ENCODE measurements at regions not wholly inside any gene's neighbourhood (a gene's known extent, or its start where the extent isn't known, plus 50 kb on each side); places are given as distances from the start of the nearest gene placed in this dataset.
A peak's percentile ranks its signal among the peaks of the same experiment; 100 is the strongest.

GRCh38 chr14:101233391-101233790, 327.9 kb upstream of the DIO3 start:
- Histone ChIP-seq H3F3A (replicated peaks; ENCODE audit: insufficient read depth) (no peaks in the 10 kb centered on the region), H3K27me3 (ENCODE audit: insufficient read depth) (no peaks in the 10 kb centered on the region), H3K36me3 (replicated peaks in 1 of 2; ENCODE audit: control insufficient read depth in 1 of 2, insufficient read depth in 2 of 2, low read length in 1 of 2) (no peaks in the 10 kb centered on the region), H3K79me2 (ENCODE audit: insufficient read depth) (no peaks in the 10 kb centered on the region), H3K9me3 (no peaks in the 10 kb centered on the region), H2AFZ (ENCODE audit: low read depth) (no peak overlapping the region), H3K27ac (ENCODE audit: low read depth in 2 of 2, low read length in 1 of 2) (peak overlapping the region in 1 of 2 experiments; percentile 58; a peak in 1 of 4 replicates), H4K20me1 (ENCODE audit: insufficient read depth) (no peaks in the 10 kb centered on the region), H3K4me1 (ENCODE audit: control insufficient read depth in 1 of 2, insufficient read depth in 2 of 2, low read depth in 1 of 2, low read length in 1 of 2) (peaks cover 0 to 49% of the 10 kb centered on the region in 2 experiments; a peak in 1 of 4 replicates), H3K9me2 (no peaks in the 10 kb centered on the region), H3K4me2 (no peak overlapping the region), H3K4me3 (ENCODE audit: low read depth in 2 of 2, low read length in 1 of 2) (no peak overlapping the region), H3K9ac (no peak overlapping the region)
- CTCF ChIA-PET, result interaction anchor here (0.6 to 5.3 kb wide), 8 partner anchors 8 to 849 kb away, joined by 3 to 76 read pairs (median 4); partner anchors contain the start of gene RTL1
- 67% methylated on average over 10 of the region's 12 CpGs for WGBS (ENCODE audit: low lambda C conversion rate)
- DNase-seq, result no peak
- TF ChIP-seq RFX5 (IDR thresholded peaks at IDR 0.05; ENCODE audit: low read length) (no peak), CTCF (IDR thresholded peaks at IDR 0.05) (no peak), NFIC (IDR thresholded peaks at IDR 0.05; ENCODE audit: borderline replicate concordance) (no peak), EZH2phosphoT487 (IDR thresholded peaks at IDR 0.05; ENCODE audit: borderline replicate concordance, low read depth) (no peak), YY1 (IDR thresholded peaks at IDR 0.05; ENCODE audit: low read depth) (no peak)
- POLR2A ChIA-PET, result no interaction called here

- CTCF ChIA-PET, result interaction anchor here (0.6 to 6.0 kb wide), 7 partner anchors 9 to 850 kb away, joined by 3 to 76 read pairs (median 11); partner anchors contain the start of gene RTL1
Observed at GRCh38 chr14:101233808-101234207, 327.5 kb upstream of the DIO3 start.

More at GRCh38 chr14:101233808-101234207, 327.5 kb upstream of the DIO3 start:
- H3K9me3 ChIP-seq, result no peaks in the 10 kb centered on the region
- TF ChIP-seq TCF12 (IDR thresholded peaks at IDR 0.05), result no peak
- no peak for TF ChIP-seq REST (IDR thresholded peaks at IDR 0.05; ENCODE audit: low read depth, low read length)
- TF ChIP-seq FOXM1 (IDR thresholded peaks at IDR 0.05; ENCODE audit: low read depth), result no peak
- no peak for TF ChIP-seq POLR2AphosphoS5 (IDR thresholded peaks at IDR 0.05; ENCODE audit: low read depth, low read length)
- TF ChIP-seq MAX (IDR thresholded peaks at IDR 0.05; ENCODE audit: low read depth), result no peak
- no peak for TF ChIP-seq MXI1 (IDR thresholded peaks at IDR 0.05; ENCODE audit: low read depth, low read length)
- no peak for TF ChIP-seq JUND (IDR thresholded peaks at IDR 0.05)
- TF ChIP-seq TEAD4 (IDR thresholded peaks at IDR 0.05; ENCODE audit: borderline replicate concordance, insufficient read depth), result no peak
- no peak for TF ChIP-seq IRF3 (IDR thresholded peaks at IDR 0.05; ENCODE audit: low read depth, low read length)
- no peak overlapping the region for H3K4me2 ChIP-seq
- peak overlapping the region in 1 of 2 experiments; percentile 58; a peak in 1 of 4 replicates for H3K27ac ChIP-seq (ENCODE audit: low read depth in 2 of 2, low read length in 1 of 2)
- H2AFZ ChIP-seq (ENCODE audit: low read depth), result no peak overlapping the region
- no peak overlapping the region for H3K4me3 ChIP-seq (ENCODE audit: low read depth in 2 of 2, low read length in 1 of 2)
- H3K27me3 ChIP-seq (ENCODE audit: insufficient read depth), result no peaks in the 10 kb centered on the region
- no peak for DNase-seq
- H3F3A ChIP-seq (replicated peaks; ENCODE audit: insufficient read depth), result no peaks in the 10 kb centered on the region
- 77% methylated on average over 5 of the region's 7 CpGs for WGBS (ENCODE audit: low lambda C conversion rate)
- H3K9ac ChIP-seq, result no peak overlapping the region
- no peaks in the 10 kb centered on the region for H3K9me2 ChIP-seq
- POLR2A ChIA-PET, result no interaction called here
- peaks cover 0 to 45% of the 10 kb centered on the region in 2 experiments; a peak in 1 of 4 replicates for H3K4me1 ChIP-seq (ENCODE audit: control insufficient read depth in 1 of 2, insufficient read depth in 2 of 2, low read depth in 1 of 2, low read length in 1 of 2)
- no peaks in the 10 kb centered on the region for H3K79me2 ChIP-seq (ENCODE audit: insufficient read depth)
- no peaks in the 10 kb centered on the region for H3K36me3 ChIP-seq (replicated peaks in 1 of 2; ENCODE audit: control insufficient read depth in 1 of 2, insufficient read depth in 2 of 2, low read length in 1 of 2)
- H4K20me1 ChIP-seq (ENCODE audit: insufficient read depth), result no peaks in the 10 kb centered on the region

All from SK-N-SH (cell line).